Smooth muscle cell (in vitro differentiated cells): ENCODE measurements at regions not wholly inside any gene's neighbourhood (a gene's known extent, or its start where the extent isn't known, plus 50 kb on each side); places are given as distances from the start of the nearest gene placed in this dataset.

ENCODE experiments used
- DNase-seq: peaks from one replicate; lab custom pipeline; 2025; ENCODE audit not compliant: unreplicated experiment; lab: John Stamatoyannopoulos, UW
- H2AFZ ChIP-seq: fragments of 200-600 bp; sonication (generic); 2 replicates; pipeline ENCODE4 v1.6.0; 2016; ENCODE audit warnings: antibody characterized with exemption, low read depth, mild to moderate bottlenecking
- H3F3A ChIP-seq: fragments of 200-600 bp; sonication (generic); 2 replicates; pipeline ENCODE4 v1.6.0; 2017; ENCODE audit warnings: antibody characterized with exemption, low read depth
- H3K27ac ChIP-seq: fragments of 200-600 bp; sonication (generic); 2 replicates; pipeline ENCODE4 v1.5.1; 2016; ENCODE audit warnings: low read depth, mild to moderate bottlenecking
- H3K27me3 ChIP-seq: fragments of 200-600 bp; sonication (generic); 2 replicates; pipeline ENCODE4 v1.6.1; 2016; ENCODE audit warnings: low read depth, mild to moderate bottlenecking
- H3K36me3 ChIP-seq: fragments of 200-600 bp; sonication (generic); 2 replicates; pipeline ENCODE4 v1.5.1; 2016; ENCODE audit warnings: low read depth
- H3K4me1 ChIP-seq: fragments of 200-600 bp; sonication (generic); 2 replicates; pipeline ENCODE4 v1.5.1; 2016; ENCODE audit warnings: low read depth
- H3K4me2 ChIP-seq: fragments of 200-600 bp; sonication (generic); 2 replicates; pipeline ENCODE4 v1.6.0; 2016; ENCODE audit warnings: mild to moderate bottlenecking
- H3K4me3 ChIP-seq: fragments of 200-600 bp; sonication (generic); 2 replicates; pipeline ENCODE4 v1.5.1; 2016; ENCODE audit warnings: mild to moderate bottlenecking
- H3K79me2 ChIP-seq: fragments of 200-600 bp; sonication (generic); 2 replicates; pipeline ENCODE4 v1.6.0; 2016; ENCODE audit warnings: low read depth, mild to moderate bottlenecking
- H3K9ac ChIP-seq: fragments of 200-600 bp; sonication (generic); 2 replicates; pipeline ENCODE4 v1.6.0; 2016; ENCODE audit warnings: low read depth
- H3K9me3 ChIP-seq: fragments of 200-600 bp; sonication (generic); replicated peaks from 2 replicates; pipeline ENCODE4 v1.5.1; 2016; ENCODE audit warnings: low read depth
- H4K20me1 ChIP-seq: fragments of 200-600 bp; sonication (generic); 2 replicates; pipeline ENCODE4 v1.6.0; 2016; ENCODE audit warnings: low read depth
- CTCF ChIP-seq: fragments of 200-600 bp; sonication (generic); IDR thresholded peaks from 2 replicates; pipeline ENCODE4 v1.5.1; 2017; ENCODE audit warnings: borderline replicate concordance, mild to moderate bottlenecking, antibody characterized with exemption; ENCODE audit not compliant: insufficient read depth, poor library complexity, severe bottlenecking
- WGBS: methylation state at CpG from one replicate; pipeline ENCODE4 v1.1.7; 2016; ENCODE audit warnings: low lambda C conversion rate; 5-methylcytosine and 5-hydroxymethylcytosine counted together

GRCh38 chr10:125605167-125605566 lies 77.8 kb downstream of the TEX36 start:
- WGBS: 18% methylated on average over 4 of the region's 4 CpGs
- no peaks in the 10 kb centered on the region for H3K4me1 ChIP-seq

GRCh38 chr10:125602825-125603224 lies 80.1 kb downstream of the TEX36 start:
- Histone ChIP-seq H2AFZ (no peak overlapping the region), H3K79me2 (no peaks in the 10 kb centered on the region), H3K27ac (no peak overlapping the region), H3K4me3 (no peak overlapping the region), H4K20me1 (no peaks in the 10 kb centered on the region), H3K9me3 (no peaks in the 10 kb centered on the region), H3K9ac (no peak overlapping the region), H3K36me3 (no peaks in the 10 kb centered on the region), H3K27me3 (no peaks in the 10 kb centered on the region), H3K4me1 (no peaks in the 10 kb centered on the region), H3K4me2 (no peak overlapping the region), H3F3A (no peaks in the 10 kb centered on the region)
- TF ChIP-seq CTCF: no peak
- no peak for DNase-seq
- 92% methylated on average over 13 of the region's 13 CpGs for WGBS

More at GRCh38 chr10:125605167-125605566, 77.8 kb downstream of the TEX36 start:
- Histone ChIP-seq H4K20me1 (no peaks in the 10 kb centered on the region), H3K27ac (no peak overlapping the region), H3K4me3 (no peak overlapping the region), H2AFZ (no peak overlapping the region), H3K4me2 (no peak overlapping the region), H3F3A (no peaks in the 10 kb centered on the region), H3K36me3 (no peaks in the 10 kb centered on the region), H3K9ac (no peak overlapping the region), H3K9me3 (no peaks in the 10 kb centered on the region), H3K27me3 (no peaks in the 10 kb centered on the region), H3K79me2 (no peaks in the 10 kb centered on the region)
- no peak for DNase-seq
- TF ChIP-seq CTCF: no peak

GRCh38 chr10:125599194-125599593 lies 83.8 kb downstream of the TEX36 start:
- Histone ChIP-seq H3K27me3 (no peaks in the 10 kb centered on the region), H4K20me1 (no peaks in the 10 kb centered on the region), H2AFZ (no peak overlapping the region), H3K4me3 (no peak overlapping the region), H3K9ac (no peak overlapping the region), H3K4me2 (no peak overlapping the region), H3K36me3 (no peaks in the 10 kb centered on the region), H3K4me1 (no peaks in the 10 kb centered on the region), H3F3A (no peaks in the 10 kb centered on the region), H3K27ac (no peak overlapping the region), H3K79me2 (no peaks in the 10 kb centered on the region), H3K9me3 (peaks cover 4% of the 10 kb centered on the region)
- DNase-seq: no peak
- 86% methylated on average over 4 of the region's 4 CpGs for WGBS
- no peak for TF ChIP-seq CTCF

GRCh38 chr10:125595911-125596310 lies 87.1 kb downstream of the TEX36 start:
- Histone ChIP-seq H3K79me2 (no peaks in the 10 kb centered on the region), H3F3A (no peaks in the 10 kb centered on the region), H3K9ac (no peak overlapping the region), H2AFZ (no peak overlapping the region), H3K4me3 (no peak overlapping the region), H3K9me3 (peaks cover 4% of the 10 kb centered on the region), H4K20me1 (no peaks in the 10 kb centered on the region), H3K27ac (no peak overlapping the region), H3K27me3 (no peaks in the 10 kb centered on the region), H3K4me2 (no peak overlapping the region), H3K4me1 (no peaks in the 10 kb centered on the region), H3K36me3 (no peaks in the 10 kb centered on the region)
- DNase-seq: no peak
- TF ChIP-seq CTCF: no peak
